Stimulated activated CD4-positive, alpha-beta T cell treated with anti-CD3 and anti-CD28 coated beads, Interleukin-2, amount 100 ng/mL, for 4 hours (primary cell): ENCODE measurements at regions not wholly inside any gene's neighbourhood (a gene's known extent, or its start where the extent isn't known, plus 50 kb on each side); places are given as distances from the start of the nearest gene placed in this dataset.

ENCODE experiments used
- DNase-seq: peaks from one replicate; pipeline ENCODE4 v3.0.0-alpha.2; 2020; ENCODE audit warnings: low read depth

DNA sequence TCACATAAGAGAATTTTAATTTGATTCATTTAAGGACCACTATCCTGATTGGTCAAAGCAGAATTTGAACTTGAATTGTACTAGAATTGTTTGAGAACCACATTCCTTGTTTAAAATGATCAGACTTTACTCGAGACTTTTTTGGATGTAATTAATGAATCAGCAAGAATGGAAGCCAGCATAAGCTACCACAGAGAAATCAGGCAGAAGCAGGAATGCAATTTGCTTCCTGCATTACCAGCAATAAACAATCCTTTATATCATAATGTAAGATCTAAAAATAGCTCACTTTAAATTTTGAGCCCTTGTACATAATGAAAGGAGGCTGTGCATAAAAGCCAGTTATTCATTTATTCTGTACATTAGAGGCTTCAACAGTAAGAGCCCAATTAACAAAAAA is 119.8 kb upstream of the BACE2 start:
- DNase-seq, result no peak

DNA sequence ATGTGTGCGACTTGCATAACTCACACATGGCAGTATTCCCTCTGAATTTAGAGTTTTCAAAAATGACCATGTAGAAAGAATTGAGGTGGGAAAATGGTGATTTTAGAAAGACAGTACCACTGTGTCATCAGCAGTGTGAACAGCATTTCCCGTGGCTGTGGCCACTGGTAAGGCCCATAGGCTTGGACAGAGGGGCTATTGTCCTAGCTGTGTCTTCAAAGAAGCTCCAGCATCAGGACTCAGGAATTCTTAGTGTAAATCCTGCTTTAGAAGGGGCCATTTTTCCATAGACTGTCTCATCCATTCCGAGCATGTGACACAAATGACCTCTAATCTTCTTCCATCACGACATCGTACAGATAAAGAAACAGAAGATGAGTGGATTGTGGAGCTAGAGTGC is 119.3 kb upstream of the BACE2 start:
- no peak for DNase-seq

DNA sequence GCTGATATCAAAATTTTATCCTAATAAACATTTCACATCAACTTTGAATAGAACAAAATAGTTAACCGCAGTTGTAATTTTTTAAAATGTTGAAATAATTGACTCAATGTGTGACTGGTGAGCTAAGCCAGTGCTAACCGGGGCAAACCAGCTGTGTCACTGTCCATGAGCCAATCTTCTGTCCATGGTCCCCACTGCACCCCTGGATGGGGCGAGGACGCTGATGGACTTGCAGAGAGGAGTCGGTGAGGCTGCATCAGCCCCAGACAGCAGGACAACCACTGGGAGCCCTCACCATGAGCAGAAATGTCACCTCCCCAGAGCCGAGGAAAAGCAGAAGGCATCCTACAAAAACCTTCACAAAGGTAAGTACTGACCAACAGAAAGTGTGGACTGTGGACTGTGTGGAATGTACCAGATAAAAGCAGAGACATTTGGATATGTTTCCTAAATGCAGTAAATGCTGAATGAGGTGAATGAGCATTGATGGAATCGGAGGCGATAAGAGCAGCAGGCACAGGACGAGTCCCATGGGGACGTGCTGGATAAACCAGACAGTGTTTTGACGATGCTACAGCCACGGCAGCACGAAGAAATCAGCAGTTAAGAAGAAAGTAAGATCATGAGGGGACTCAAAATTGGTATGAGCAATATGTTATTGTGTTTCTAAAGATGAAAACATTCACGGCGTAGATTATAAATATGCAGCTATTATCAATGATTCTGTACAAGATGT is 115.0 kb upstream of the BACE2 start:
- DNase-seq, result no peak

DNA sequence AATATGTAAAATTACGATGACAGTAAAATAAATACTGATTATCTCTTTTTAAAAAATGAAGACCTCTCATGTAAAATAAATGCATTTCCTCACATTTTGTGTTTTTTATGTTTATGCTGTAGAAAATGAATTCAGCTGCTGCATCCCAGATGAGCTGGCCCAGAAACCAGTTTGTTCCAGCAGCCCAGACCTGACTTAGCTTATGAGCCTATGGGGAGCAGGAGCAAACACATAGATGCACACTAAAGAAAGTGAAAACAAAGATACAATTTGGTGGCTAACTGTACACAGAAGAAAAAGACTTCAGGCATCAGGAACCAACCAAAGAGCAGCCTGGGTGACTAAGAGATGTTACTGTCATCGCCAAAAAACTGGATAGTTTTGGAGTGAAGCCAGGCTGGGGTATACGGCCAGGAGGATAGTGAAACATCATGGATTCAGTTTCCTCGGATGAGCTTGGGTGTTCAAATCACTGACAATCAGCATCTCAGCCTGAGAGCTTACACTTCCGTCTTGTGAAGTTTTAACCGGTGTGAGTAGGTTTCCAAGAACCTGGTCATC is 113.9 kb upstream of the BACE2 start:
- DNase-seq, result no peak

DNA sequence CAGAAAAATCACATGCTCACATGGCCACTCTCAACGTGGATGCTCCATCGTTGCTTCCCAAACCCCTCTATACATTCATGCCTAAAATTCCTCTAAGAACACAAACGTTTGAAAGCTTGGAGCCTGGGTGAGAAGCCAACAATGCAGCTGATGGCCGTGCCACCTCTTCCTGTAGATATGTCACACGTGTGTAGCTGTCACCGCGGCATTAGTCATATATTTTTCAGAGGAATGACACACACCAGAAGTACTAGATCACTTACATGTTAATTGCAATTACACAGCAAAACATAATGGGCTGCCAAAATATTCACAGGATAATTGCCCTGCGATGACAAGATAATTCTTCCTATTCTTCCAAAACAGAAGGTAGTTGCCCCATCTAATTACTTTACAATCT is 112.7 kb upstream of the BACE2 start:
- DNase-seq, result no peak

DNA sequence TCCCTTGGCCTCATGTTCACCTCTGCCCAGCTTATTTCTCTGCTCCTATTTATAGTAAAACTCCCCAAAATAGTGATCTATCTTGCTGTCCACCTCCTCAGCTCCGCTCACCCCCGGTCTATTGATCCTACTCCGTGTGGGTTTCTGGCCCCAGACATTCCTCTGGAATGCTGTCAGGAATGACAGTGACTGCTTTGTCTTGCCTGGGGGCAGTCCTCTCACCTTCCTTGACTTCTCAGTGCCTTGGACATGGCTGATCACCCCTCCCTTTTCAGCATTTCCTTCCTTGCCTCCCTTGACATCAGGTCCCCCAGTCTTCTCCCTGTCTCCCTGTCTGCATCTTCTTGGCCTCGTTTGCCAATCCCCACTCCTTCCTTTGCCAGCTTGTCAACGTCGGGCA is 108.1 kb upstream of the BACE2 start:
- DNase-seq, result no peak

DNA sequence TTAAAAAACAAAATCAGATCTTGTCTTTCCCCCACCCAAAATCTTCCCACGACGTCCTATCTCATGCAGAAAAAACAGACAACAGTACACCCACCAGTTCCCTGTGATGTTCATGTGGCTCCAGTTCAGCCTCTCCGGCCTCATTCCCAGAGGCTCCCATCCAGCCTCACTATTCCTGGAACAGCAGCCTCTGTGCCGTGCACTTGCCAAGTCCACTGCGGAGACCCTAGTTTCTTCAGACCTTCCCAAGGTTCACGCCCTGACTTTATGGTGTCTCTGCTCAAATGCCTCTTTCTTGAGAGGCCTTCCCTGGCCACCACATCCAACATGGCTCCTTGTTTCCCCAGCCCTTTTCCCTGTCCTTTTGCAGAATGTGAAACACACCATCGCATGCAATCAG is 106.3 kb upstream of the BACE2 start:
- DNase-seq, result no peak

DNA sequence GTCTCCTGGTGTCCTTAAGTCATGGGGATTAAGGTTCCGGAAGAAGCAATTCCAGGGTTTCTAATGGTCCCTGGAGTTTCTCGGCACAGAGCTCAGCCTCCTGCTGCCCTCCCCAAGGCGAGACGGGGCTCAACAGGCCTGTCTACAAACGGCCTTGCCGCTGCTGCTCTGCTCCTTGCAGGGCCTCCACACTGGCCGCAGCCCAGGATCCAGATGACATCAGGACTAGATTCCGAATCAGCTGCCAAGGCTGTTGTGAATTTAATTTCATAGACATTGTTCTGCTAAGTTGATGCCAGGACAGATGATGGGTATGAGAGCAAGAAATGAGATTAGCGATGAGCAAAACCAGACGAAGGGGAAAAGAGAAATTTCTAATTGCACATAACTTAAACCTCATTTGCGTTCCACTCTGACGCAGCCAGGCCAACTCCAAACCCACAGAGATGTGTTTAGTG is 103.6 kb upstream of the BACE2 start:
- DNase-seq, result no peak

DNA sequence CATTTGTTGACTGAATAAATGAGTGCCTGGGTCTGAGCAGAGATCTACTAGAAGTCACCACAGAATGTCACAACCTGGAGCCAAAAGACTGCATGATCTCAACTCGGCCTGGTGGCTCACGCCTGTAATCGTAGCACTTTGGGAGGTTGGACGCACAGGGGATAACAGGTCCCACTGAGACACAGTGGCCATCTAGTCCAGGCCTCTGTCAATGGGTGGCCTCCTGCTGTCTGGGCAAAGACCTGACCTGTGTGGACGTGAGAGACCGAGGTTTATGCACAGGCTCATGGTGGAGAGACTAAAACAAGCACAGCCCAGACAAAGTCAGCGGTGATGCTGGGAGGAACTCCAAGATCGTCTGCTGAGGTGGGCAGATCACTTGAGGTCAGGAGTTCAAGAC is 103.0 kb upstream of the BACE2 start:
- DNase-seq, result no peak

DNA sequence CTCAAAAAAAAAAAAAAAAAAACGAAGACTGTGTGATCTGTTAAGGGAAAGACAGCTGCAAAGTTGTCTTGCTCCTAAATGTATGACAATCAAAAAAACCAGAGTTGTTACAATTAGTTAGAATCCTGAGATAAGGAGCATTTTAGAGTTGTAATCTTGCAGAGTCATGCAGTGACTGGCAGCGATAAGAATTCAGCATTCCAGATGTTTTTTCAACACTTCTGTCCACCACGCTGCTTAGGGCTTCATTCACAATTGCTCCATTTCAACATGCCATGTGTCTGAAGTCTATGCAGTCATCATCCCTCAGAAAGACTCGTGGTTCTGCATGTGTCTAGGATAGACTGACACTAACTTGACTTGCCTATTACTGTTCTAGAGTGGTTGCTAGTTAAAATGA is 102.4 kb upstream of the BACE2 start:
- DNase-seq, result no peak

DNA sequence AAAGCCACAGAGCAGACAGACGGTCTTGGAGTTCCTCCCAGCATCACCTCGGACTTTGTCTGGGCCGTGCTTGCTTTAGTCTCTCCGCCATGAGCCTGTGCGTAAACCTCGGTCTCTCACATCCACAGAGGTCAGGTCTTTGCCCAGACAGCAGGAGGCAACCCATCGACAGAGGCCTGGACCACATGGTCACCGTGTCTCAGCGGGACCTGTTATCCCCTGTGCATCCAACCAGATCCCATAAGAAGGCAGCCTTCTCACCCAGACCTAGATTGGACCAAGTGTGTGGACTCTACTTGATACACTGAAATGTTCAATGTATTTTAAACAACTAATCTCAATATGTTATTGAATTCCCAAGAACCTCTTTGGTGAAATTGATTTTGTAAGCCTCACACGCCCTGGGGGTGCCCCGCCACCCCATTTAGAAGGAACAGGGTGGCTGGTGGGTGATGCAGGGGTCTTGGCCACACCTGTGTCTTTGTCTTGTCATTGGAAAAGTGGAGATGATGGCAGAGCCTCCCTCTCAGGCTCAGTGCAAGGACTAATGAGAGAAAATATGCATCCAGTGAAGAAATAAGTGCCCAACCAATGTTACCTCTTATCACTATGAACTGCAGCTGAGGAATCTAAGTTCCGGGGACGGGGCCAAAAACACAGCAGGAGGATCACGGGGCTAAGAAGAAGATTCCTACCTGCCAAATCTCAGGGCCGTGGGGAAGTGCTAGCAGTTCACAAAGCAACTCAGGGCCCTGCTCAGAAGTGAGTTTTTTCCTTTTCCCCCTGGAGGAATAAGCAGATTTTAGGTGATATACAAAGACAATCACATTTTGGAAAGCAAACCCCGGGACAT is 101.6 kb upstream of the BACE2 start:
- no peak for DNase-seq

DNA sequence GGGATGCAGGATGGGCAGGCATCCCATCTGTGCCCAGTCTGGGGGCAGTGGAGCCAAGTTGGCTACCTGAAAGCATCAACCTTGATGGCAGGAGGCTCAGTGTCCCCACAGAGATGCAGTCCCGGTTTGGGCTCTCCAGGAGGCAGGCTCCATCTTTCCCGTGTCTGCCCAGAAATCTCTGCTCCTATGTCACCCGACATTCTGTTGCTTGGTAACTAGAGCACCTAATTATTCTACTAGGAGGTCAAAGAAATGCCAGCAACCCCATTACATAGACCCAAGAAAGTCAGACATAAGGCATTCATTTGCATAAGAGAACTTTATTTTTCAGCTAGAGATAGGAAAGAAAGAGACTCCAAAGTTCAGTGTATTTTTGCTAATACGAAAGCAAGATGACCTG is 100.3 kb upstream of the BACE2 start:
- DNase-seq, result no peak

DNA sequence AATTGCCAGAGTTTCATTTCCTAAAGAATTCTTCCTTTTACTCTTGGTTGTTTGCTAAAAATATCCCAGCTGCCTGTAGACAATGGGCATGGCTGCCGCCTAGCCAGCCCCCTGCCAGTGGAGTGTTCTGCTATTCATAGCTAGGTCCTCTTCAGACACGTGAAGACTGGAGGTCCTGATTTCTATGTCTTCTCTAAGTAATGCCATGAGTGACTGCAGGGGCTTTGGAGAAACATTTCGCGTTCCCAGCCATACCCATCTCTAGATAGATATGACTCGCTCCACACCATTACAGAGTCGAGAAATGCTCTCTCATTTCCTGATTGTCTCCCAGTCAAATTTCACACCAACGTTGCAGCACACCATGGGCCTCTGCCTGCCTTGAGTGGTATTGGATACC is 99.5 kb upstream of the BACE2 start:
- DNase-seq, result no peak

DNA sequence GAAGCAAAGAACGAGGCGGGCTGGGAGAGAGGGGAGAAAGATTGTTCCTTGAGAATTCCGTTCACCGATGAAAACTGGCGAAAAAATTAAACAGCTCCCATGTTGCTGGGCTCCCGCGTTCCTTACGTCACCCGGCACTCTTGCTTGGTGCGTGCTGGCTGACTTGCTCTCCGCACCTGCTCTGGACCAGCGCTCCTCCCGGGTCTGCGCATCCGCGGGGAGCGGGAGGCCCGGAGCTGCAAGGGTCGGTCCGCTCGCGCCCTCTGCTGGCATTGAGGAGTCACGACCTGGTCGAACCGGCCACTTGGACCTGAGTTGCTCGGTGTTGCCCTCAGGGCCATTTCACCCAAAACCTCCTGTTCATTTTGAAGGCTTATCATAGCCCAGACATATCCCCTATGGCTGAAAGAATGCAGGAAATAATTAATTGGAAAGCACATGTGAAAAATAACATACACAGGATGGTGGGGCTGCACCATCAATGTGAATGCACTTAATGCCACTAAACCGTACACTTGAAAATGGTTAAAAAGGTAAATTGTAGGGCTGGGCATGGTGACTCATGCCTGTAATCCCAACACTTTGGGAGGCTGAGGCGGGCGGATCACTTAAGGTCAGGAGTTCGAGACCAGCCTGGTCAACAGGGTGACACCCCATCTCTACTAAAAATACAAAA is 98.9 kb upstream of the BACE2 start:
- DNase-seq, result peak; percentile 37

DNA sequence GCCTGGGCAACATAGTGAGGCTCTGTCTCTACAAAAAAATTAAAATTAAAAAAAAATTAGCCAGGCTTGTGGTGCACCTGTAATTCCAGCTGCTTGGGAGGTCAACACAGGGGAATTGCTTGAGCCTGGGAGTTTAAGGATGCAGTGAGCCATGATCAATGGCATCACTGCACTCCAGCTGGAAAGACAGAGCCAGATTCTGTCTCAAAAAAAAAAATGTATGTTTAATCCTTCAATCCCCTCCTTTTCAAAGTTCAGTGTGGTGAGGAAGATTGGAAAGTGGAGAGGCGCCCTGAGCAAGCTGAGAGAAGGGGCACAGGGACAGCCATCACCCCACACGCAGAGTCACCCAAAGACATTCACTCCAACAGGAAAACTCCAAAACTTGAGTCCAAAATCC is 97.7 kb upstream of the BACE2 start:
- DNase-seq, result no peak

DNA sequence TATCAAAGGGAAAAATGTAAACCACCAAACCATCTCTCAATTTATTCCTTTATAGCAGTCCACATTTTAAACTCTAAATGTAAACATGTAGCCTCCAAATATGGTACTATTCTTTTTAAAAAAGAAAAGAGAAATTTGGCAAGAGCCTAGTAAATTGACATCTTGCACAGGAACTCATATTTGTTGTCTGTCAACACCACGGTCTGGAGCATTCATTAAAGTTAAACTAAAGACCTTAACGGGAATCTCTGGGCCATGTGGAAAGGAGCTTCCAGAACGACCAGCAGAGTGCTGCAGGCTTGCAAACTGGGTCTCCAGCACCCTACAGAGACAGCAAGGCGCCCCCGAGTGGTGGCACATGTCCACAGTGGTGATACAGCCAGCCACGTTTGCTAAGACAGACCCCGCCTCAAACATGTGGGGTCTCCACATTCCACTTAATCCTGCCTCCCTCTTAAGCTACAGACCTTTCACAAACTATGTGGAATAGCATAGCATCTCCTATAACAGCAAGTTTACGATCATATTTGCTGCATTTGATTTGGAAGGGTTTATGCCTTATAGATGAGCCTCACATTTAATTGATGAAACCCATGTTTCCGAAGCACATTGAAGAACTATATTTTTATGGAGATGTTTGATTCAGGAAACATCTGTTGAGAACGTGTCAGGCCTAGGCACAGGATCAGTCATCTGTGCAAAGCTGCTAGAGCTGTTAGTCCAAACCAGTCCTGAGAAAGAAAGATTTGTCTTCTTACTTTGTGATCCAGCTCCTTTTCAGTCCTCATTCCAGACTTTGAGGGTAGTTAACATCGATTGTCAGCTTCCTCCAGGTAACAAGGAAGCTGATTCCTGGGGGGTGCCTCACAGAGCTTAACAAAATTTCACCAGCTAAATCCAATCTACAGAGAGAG is 96.4 kb upstream of the BACE2 start:
- DNase-seq, result no peak

DNA sequence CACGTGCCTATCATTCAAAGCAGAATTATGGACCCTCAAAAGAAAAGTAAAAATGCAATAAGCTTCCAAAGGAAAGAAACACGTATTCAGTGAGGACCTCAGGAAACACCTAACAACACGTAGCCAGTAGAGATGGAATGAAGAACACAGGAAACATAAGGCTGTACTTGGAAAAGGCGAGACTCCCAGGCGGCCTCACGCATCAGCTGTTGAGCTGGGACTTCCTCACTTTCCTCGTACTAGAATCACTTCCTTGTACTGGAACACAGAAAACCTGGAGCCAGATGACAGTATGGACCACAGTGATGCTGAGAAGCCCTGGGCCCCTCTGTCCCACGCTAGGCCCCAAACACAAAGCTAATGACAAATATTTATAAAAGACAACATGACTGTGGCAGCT is 94.4 kb upstream of the BACE2 start:
- DNase-seq, result no peak

DNA sequence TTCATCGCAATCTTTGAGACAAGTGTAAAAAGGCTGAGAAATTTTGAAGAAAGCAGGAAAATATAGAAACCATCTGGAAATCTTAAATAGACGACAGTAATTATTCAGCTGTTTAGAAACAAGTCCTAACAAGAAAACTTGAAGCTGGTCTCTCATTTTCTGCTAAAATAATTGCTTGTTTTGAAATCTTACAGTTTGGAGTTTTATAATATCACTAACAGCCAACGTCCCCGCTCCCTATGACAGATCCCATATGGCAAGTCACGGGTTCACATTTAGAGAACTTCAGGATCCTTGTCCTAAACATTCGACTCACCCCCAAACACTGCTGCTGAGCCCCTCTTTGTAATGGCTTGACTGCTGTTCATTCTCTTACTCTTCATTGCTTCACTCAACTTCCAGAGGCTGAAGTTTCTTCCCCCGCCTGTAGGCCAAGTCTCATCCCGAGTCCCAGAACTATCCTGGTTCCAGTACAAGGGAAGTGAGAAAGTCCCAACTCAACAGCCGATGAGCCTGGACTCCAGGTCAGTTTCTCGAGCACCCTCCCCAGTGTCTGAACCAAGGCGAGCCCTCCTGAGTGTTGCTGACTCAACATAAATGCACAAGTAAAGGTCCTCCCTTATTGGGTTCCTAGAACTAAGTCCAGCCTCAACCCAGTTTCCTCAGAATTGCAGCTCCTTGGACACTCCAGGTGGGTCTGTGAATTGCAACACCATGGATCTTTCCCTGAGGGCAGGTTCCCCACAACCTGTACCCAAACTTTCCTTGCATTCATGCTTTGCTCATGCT is 93.4 kb upstream of the BACE2 start:
- no peak for DNase-seq

DNA sequence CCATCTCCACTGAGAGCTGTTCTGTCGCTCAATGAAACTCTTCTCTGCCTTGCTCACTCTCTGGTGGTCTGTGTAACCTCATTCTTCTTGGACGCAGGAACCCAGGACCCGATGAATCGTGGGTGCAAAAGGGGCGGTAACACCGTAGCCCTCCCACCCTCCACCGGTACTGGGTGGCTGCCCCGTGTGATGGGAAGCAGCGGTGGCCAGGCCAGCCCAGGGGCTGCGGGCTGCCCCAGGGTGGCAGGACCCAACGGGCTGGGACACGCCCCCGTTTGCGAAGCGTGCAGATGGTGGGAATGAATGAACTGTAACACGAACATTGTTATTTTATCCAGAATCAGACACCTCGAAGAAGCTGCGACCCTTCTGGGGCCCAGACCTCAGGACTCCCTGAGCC is 92.3 kb upstream of the BACE2 start:
- DNase-seq, result no peak

DNA sequence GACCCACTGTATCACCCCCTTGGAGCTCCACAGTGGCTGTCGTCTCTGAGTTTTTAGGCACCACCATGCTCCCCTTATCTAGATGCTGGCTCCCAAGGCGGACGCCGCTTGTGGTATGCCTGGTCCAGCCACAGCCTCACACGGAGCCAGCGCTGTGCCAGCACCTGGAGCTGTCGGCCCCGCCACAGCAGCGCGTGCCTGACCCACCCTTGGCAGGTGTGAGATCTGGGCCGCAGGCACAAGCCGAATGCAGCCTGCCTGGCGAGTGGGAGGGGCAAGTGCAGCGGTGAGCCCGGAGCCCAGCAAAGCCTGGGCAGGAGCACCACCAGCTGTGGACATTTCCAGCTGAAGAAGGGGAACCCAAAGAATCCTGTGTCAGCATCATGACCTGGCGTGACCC is 91.9 kb upstream of the BACE2 start:
- DNase-seq, result no peak

DNA sequence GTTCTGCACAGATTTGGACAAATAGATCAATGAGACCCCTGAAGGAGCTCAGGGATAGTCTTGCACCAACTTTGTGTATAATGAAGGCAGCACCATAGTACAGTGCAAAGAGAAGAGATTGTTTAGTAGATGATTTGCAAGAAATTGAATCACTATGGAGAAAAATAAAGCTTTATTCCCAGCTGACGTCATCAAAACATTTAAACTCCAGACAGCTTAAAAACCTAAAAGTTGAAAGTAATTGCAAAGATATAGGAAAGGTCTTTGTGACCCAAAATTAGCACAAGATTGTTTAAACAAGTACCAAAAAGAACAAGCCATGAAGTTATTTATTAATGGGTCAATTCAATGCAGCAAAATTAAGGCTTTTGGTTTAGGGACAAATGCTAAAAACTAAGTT is 88.8 kb upstream of the BACE2 start:
- no peak for DNase-seq
